ENCODE measurements at regions not wholly inside any gene's neighbourhood (a gene's known extent, or its start where the extent isn't known, plus 50 kb on each side); places are given as distances from the start of the nearest gene placed in this dataset.
"Not testable (repeated sequence)": the region's sequence is repeated elsewhere in the genome, so short reads cannot be mapped to it uniquely, and the experiment has no call there.

DNA sequence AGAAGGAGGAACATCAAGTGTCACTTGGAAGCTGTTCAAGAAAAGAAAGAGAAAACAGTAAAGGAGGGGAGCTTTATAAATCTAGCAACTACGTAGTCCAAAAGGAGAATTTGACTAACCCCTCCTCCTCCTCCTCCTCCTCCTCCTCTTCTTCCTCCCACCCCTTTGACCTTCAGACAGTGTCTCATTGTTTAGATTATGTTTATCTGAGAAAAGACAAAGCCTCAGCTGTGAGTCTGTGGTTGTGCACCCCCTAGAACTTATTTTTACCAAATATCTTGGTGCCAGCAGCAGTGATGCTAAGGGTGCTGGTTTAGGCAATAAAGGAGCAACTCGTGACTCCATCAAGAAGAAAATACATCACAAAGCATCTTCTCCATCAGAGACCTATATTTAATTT is 68.9 kb upstream of the BMP2K start:
- ChIA-PET POLR2A (no interaction called here), CTCF (interaction anchor here (0.8 kb wide), 1 partner anchor 21 kb away, joined by 3 read pairs; no protein-coding TSS in a partner anchor)
- Histone ChIP-seq H3K27me3 (ENCODE audit: control insufficient read depth, insufficient read depth, low read length) (no peaks in the 10 kb centered on the region), H3K4me3 (ENCODE audit: low read depth, low read length) (no peak overlapping the region), H3K36me3 (ENCODE audit: control insufficient read depth, insufficient read depth, low read length) (no peaks in the 10 kb centered on the region)
- DNase-seq (ENCODE audit: low read depth) = no peak
- TF ChIP-seq, protein P1, sequence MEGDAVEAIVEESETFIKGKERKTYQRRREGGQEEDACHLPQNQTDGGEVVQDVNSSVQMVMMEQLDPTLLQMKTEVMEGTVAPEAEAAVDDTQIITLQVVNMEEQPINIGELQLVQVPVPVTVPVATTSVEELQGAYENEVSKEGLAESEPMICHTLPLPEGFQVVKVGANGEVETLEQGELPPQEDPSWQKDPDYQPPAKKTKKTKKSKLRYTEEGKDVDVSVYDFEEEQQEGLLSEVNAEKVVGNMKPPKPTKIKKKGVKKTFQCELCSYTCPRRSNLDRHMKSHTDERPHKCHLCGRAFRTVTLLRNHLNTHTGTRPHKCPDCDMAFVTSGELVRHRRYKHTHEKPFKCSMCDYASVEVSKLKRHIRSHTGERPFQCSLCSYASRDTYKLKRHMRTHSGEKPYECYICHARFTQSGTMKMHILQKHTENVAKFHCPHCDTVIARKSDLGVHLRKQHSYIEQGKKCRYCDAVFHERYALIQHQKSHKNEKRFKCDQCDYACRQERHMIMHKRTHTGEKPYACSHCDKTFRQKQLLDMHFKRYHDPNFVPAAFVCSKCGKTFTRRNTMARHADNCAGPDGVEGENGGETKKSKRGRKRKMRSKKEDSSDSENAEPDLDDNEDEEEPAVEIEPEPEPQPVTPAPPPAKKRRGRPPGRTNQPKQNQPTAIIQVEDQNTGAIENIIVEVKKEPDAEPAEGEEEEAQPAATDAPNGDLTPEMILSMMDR (IDR thresholded peaks at IDR 0.05; ENCODE audit: insufficient read depth, low read depth, low read length) = no peak

DNA sequence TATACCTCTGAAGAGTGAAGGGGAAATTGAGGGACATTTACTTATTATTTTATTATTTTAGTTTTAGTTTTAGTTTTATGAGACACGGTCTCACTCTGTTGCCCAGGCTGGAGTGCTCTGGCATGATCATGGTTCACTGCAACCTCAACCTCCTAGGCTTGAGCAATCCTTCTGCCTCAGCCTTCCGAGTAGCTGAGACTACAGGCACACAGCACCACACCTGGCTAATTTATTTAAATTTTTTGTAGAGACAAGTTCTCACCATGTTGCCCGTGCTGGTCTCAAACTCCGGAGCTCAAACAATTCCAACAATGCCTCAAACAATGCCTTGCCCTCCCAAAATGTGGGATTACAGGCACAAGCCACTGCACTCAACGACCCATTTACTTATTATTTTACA is 68.4 kb upstream of the BMP2K start:
- ChIA-PET CTCF (interaction anchor here (0.6 to 1.1 kb wide), 3 partner anchors 16 to 36 kb away, joined by 3 read pairs; no protein-coding TSS in a partner anchor), POLR2A (no interaction called here)
- no peak for DNase-seq (ENCODE audit: low read depth)
- no peak overlapping the region for H3K4me3 ChIP-seq (ENCODE audit: low read depth, low read length)
- TF ChIP-seq, protein P1 (IDR thresholded peaks at IDR 0.05; ENCODE audit: insufficient read depth, low read depth, low read length) = no peak
- H3K36me3 ChIP-seq (ENCODE audit: control insufficient read depth, insufficient read depth, low read length) = no peaks in the 10 kb centered on the region
- H3K27me3 ChIP-seq (ENCODE audit: control insufficient read depth, insufficient read depth, low read length) = no peaks in the 10 kb centered on the region

DNA sequence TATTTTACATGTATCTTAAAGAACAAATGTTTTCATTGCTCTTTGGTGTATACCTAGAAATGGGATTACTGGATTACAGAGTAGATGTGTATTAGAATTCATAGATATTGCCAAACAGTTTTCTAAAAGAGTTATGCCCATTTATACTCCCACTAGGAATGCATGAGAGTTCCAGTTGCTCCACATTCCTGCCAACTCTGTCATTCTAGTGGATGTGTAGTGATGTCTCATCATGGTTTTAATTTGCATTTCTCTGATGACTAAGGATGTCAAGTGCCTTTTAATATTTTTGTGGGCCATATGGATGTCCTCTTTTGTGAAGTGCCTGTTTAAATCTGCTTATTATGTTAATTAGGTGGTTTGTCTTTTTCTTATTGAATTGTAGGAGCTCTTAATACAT is 65.6 kb upstream of the BMP2K start:
- POLR2A ChIA-PET = no interaction called here
- DNase-seq (ENCODE audit: low read depth) = no peak
- Histone ChIP-seq H3K27me3 (ENCODE audit: control insufficient read depth, insufficient read depth, low read length) (no peaks in the 10 kb centered on the region), H3K36me3 (ENCODE audit: control insufficient read depth, insufficient read depth, low read length) (no peaks in the 10 kb centered on the region), H3K4me3 (ENCODE audit: low read depth, low read length) (no peak overlapping the region)
- CTCF ChIA-PET = interaction anchor here (2.0 kb wide), 1 partner anchor 9 kb away, joined by 6 read pairs; no protein-coding TSS in a partner anchor
- TF ChIP-seq, protein P1 (IDR thresholded peaks at IDR 0.05; ENCODE audit: insufficient read depth, low read depth, low read length) = no peak

DNA sequence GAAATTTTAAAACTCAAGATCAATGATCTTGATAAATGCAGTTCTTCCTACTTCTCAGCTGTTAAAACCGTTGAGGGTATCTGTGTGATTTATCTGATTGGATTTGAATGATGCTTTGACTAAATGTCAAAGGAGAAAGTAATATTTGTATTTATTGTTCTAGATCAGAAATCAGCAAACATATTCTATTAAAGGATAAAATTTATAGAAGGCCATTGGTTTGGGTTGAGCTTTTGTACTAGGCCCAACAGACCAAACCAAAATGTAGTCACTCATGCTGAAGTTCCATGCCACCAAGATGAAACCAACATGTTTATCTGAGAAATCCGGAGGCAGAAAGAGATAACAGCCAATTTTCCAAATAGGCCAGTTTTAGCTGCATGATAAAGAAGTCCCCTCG is 64.5 kb upstream of the BMP2K start:
- TF ChIP-seq, protein P1 (IDR thresholded peaks at IDR 0.05; ENCODE audit: insufficient read depth, low read depth, low read length) = no peak
- no peaks in the 10 kb centered on the region for H3K36me3 ChIP-seq (ENCODE audit: control insufficient read depth, insufficient read depth, low read length)
- ChIA-PET POLR2A (interaction anchor here (0.6 kb wide), 2 partner anchors 10 to 99 kb away, joined by 3 to 4 read pairs; no protein-coding TSS in a partner anchor), CTCF (interaction anchor here (0.9 to 2.0 kb wide), 2 partner anchors 10 to 51 kb away, joined by 3 to 6 read pairs; no protein-coding TSS in a partner anchor)
- no peak for DNase-seq (ENCODE audit: low read depth)
- no peaks in the 10 kb centered on the region for H3K27me3 ChIP-seq (ENCODE audit: control insufficient read depth, insufficient read depth, low read length)
- H3K4me3 ChIP-seq (ENCODE audit: low read depth, low read length) = no peak overlapping the region

DNA sequence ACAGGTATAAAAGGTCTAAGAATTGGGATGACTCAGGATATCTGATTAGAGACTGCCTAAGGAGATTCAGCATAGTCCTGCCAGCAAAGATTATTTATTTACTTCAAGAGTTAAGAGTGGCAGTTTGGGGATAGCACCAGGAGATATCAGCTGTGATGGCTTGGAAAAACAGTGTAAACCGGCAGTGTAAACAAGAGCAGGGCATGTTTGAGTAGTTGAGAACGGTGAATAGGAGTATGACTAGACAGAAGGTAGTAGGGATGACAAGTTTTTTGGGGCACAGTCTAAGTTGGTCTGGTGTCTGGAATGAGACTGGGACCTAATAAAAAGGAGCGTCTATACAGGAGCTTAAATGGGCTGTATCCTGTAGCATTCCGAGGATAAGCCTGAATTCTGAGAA is 61.6 kb upstream of the BMP2K start:
- H3K4me3 ChIP-seq (ENCODE audit: low read depth, low read length); H3K27me3 ChIP-seq (ENCODE audit: control insufficient read depth, insufficient read depth, low read length); DNase-seq (ENCODE audit: low read depth); POLR2A ChIA-PET; H3K36me3 ChIP-seq (ENCODE audit: control insufficient read depth, insufficient read depth, low read length); CTCF ChIA-PET: not testable (repeated sequence)

DNA sequence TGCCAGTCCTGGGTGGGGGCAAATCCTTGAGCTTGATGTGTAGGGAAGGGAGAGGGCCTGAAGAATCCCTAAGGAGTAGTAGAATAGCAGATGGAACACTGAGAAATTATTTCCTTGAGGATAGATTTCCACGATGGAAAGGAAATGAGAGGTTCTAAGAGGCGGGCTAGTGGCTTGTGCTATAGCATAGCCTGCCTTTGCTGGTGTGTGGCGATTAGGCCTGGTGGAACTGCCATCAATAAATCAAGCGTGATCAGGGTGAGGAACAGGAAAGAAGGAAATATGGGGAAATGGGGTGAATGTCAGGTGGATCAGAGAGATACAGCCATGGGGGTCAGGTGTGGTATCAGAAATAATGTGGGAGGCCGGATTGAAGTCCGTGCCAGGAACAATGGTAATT is 60.8 kb upstream of the BMP2K start:
- CTCF ChIA-PET; H3K4me3 ChIP-seq (ENCODE audit: low read depth, low read length); DNase-seq (ENCODE audit: low read depth); H3K36me3 ChIP-seq (ENCODE audit: control insufficient read depth, insufficient read depth, low read length); H3K27me3 ChIP-seq (ENCODE audit: control insufficient read depth, insufficient read depth, low read length); POLR2A ChIA-PET: not testable (repeated sequence)

DNA sequence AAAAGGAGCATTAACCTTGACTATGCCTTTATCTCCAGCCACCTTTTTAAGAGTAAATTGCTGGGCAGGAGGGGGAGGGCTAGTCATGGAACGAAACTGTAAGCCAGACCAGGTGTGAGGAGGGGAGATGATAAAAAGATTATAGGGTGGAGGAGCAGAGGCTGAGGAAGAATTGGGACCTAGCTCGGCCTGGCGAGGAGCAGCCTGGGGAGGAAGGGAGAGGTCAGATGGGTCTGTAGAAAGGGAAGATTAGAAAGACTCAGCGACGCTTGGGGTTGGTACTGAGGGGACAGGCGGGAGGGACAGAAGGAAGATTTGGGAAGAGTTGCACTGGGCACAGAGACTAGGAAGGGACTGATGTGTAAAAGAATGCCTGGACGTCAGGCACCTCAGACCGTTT is 58.4 kb upstream of the BMP2K start:
- DNase-seq (ENCODE audit: low read depth); POLR2A ChIA-PET; H3K4me3 ChIP-seq (ENCODE audit: low read depth, low read length); H3K36me3 ChIP-seq (ENCODE audit: control insufficient read depth, insufficient read depth, low read length); H3K27me3 ChIP-seq (ENCODE audit: control insufficient read depth, insufficient read depth, low read length); CTCF ChIA-PET: not testable (repeated sequence)

Measured in BJ (cell line).